Tibial nerve (tissue), 4 donors: ENCODE measurements at regions not wholly inside any gene's neighbourhood (a gene's known extent, or its start where the extent isn't known, plus 50 kb on each side); places are given as distances from the start of the nearest gene placed in this dataset.

Experiments
- CTCF ChIP-seq, 5 experiments: fragments of 200-600 bp in 3 of 5; fragments of 450-650 bp in 2 of 5; sonication (generic) in 3 of 5; IDR thresholded peaks; one replicate each; pipeline ENCODE4 v1.5.1; 2016 to 2019; ENCODE audit warnings: antibody characterized with exemption in 5 of 5, mild to moderate bottlenecking in 3 of 5, moderate library complexity in 2 of 5
- EP300 ChIP-seq, 2 donors: sonication (generic); formaldehyde crosslinking; IDR thresholded peaks; one replicate each; pipeline ENCODE4 v1.6.1; 2017; ENCODE audit warnings: antibody characterized with exemption in 2 of 2, mild to moderate bottlenecking in 1 of 2
- POLR2A ChIP-seq, 2 donors: fragments of 450-650 bp; IDR thresholded peaks; one replicate each; pipeline ENCODE4 v1.6.1; 2017; ENCODE audit warnings: antibody characterized with exemption in 2 of 2, mild to moderate bottlenecking in 2 of 2, moderate library complexity in 2 of 2

GRCh38 chr4:117949621-117950020 is 84.7 kb upstream of the NDST3 start:
- no peak for TF ChIP-seq CTCF (IDR thresholded peaks at IDR 0.05)
- TF ChIP-seq POLR2A (IDR thresholded peaks at IDR 0.05), result no peak
- TF ChIP-seq EP300 (IDR thresholded peaks at IDR 0.05), result no peak
